ENCODE measurements at regions not wholly inside any gene's neighbourhood (a gene's known extent, or its start where the extent isn't known, plus 50 kb on each side); places are given as distances from the start of the nearest gene placed in this dataset.

- H3K36me3 ChIP-seq, result no peaks in the 10 kb centered on the region
- no peak for TF ChIP-seq CTCF (IDR thresholded peaks at IDR 0.05)
- H3K4me3 ChIP-seq, result no peak overlapping the region
- no peak overlapping the region for H3K27ac ChIP-seq
- peaks cover 4 to 12% of the 10 kb centered on the region in 2 donors for H3K4me1 ChIP-seq (ENCODE audit: control insufficient read depth in 1 of 2, low read depth in 2 of 2)
- no peak for DNase-seq (ENCODE audit: low spot score)
- no peaks in the 10 kb centered on the region for H3K27me3 ChIP-seq (replicated peaks; ENCODE audit: insufficient read depth)
- H3K9me3 ChIP-seq, result no peaks in the 10 kb centered on the region
- ATAC-seq (ENCODE audit: insufficient number of reproducible peaks, low FRiP score, low read depth), result no peak
These were observed 421.6 kb upstream of the ID2 start for GRCh38 chr2:8260213-8260612.

- H3K9me3 ChIP-seq, result no peaks in the 10 kb centered on the region
These were observed 418.0 kb upstream of the ID2 start for GRCh38 chr2:8263901-8264300.

DNA sequence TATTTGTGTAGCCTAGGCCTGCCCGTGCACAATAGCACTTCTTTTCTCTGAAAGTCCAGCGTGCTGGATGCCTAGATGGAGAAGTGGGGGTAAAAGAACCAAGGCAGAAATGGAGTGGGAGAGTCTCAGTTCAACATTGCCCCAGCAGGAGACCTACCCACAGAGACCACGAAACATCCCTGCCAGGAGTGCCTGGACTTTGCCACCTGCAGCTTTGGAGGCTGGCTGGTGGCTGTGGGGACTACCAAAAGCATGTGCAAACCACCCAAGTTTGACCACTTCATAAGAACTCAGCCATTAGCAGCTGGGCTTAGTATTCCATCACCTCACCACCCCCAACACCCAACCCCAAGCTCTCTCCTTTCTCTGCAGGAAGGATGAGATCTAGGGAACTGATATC is 416.9 kb upstream of the ID2 start:
- Histone ChIP-seq H3K27me3 (replicated peaks; ENCODE audit: insufficient read depth) (no peaks in the 10 kb centered on the region), H3K4me3 (no peak overlapping the region), H3K4me1 (ENCODE audit: control insufficient read depth in 1 of 2, low read depth in 2 of 2) (no peaks in the 10 kb centered on the region), H3K9me3 (no peaks in the 10 kb centered on the region), H3K27ac (no peak overlapping the region), H3K36me3 (no peaks in the 10 kb centered on the region)
- DNase-seq (ENCODE audit: low spot score), result no peak
- no peak for TF ChIP-seq CTCF (IDR thresholded peaks at IDR 0.05)
- ATAC-seq (ENCODE audit: insufficient number of reproducible peaks, low FRiP score, low read depth), result no peak

More at GRCh38 chr2:8263901-8264300, 418.0 kb upstream of the ID2 start:
- H3K4me1 ChIP-seq (ENCODE audit: control insufficient read depth in 1 of 2, low read depth in 2 of 2), result peaks cover 0 to 4% of the 10 kb centered on the region in 2 donors
- H3K4me3 ChIP-seq, result no peak overlapping the region
- no peak for DNase-seq (ENCODE audit: low spot score)
- H3K27ac ChIP-seq, result no peak overlapping the region
- ATAC-seq (ENCODE audit: insufficient number of reproducible peaks, low FRiP score, low read depth), result no peak
- no peaks in the 10 kb centered on the region for H3K36me3 ChIP-seq
- no peaks in the 10 kb centered on the region for H3K27me3 ChIP-seq (replicated peaks; ENCODE audit: insufficient read depth)
- TF ChIP-seq CTCF (IDR thresholded peaks at IDR 0.05), result no peak

GRCh38 chr2:8265476-8266226 is 416.2 kb upstream of the ID2 start:
- no peaks in the 10 kb centered on the region for H3K4me1 ChIP-seq (ENCODE audit: control insufficient read depth in 1 of 2, low read depth in 2 of 2)
- H3K9me3 ChIP-seq, result no peaks in the 10 kb centered on the region
- no peak for TF ChIP-seq CTCF (IDR thresholded peaks at IDR 0.05)
- H3K27me3 ChIP-seq (replicated peaks; ENCODE audit: insufficient read depth), result no peaks in the 10 kb centered on the region
- H3K4me3 ChIP-seq, result no peak overlapping the region
- DNase-seq (ENCODE audit: low spot score), result no peak
- H3K36me3 ChIP-seq, result no peaks in the 10 kb centered on the region
- H3K27ac ChIP-seq, result no peak overlapping the region
- no peak for ATAC-seq (ENCODE audit: insufficient number of reproducible peaks, low FRiP score, low read depth)

- DNase-seq (ENCODE audit: low spot score) (no peak), ATAC-seq (ENCODE audit: insufficient number of reproducible peaks, low FRiP score, low read depth) (no peak)
- no peak overlapping the region for H3K27ac ChIP-seq
- no peaks in the 10 kb centered on the region for H3K9me3 ChIP-seq
- H3K4me3 ChIP-seq, result no peak overlapping the region
- H3K27me3 ChIP-seq (replicated peaks; ENCODE audit: insufficient read depth), result no peaks in the 10 kb centered on the region
- H3K4me1 ChIP-seq (ENCODE audit: control insufficient read depth in 1 of 2, low read depth in 2 of 2), result no peaks in the 10 kb centered on the region
- no peak for TF ChIP-seq CTCF (IDR thresholded peaks at IDR 0.05)
- no peaks in the 10 kb centered on the region for H3K36me3 ChIP-seq
These were observed 415.3 kb upstream of the ID2 start for GRCh38 chr2:8266563-8266962.

Measured in thoracic aorta (tissue), 2 donors.